Karpas-422 (cell line): ENCODE measurements at regions not wholly inside any gene's neighbourhood (a gene's known extent, or its start where the extent isn't known, plus 50 kb on each side); places are given as distances from the start of the nearest gene placed in this dataset.

ENCODE experiments used
- DNase-seq: peaks from one replicate; pipeline ENCODE4 v3.0.0-alpha.2; 2015
- H2AFZ ChIP-seq: fragments of 200-600 bp; sonication (generic); 2 replicates; pipeline ENCODE4 v1.6.1; 2014; ENCODE audit warnings: antibody characterized with exemption, low read length, mixed read lengths
- H3K27ac ChIP-seq: fragments of 200-600 bp; sonication (generic); 2 replicates; pipeline ENCODE4 v1.5.1; 2014; ENCODE audit warnings: mild to moderate bottlenecking, low read length, moderate library complexity
- H3K27me3 ChIP-seq: fragments of 200-600 bp; sonication (generic); 2 replicates; pipeline ENCODE4 v1.6.1; 2014; ENCODE audit warnings: low read length, mixed read lengths
- H3K36me3 ChIP-seq: fragments of 200-600 bp; sonication (generic); 2 replicates; pipeline ENCODE4 v1.6.1; 2014; ENCODE audit warnings: low read length, mixed read lengths; ENCODE audit not compliant: insufficient read depth
- H3K4me1 ChIP-seq: fragments of 200-600 bp; sonication (generic); 2 replicates; pipeline ENCODE4 v1.6.1; 2014; ENCODE audit warnings: mild to moderate bottlenecking, low read length, mixed read lengths
- H3K4me2 ChIP-seq: fragments of 200-600 bp; sonication (generic); 2 replicates; pipeline ENCODE4 v1.6.1; 2014; ENCODE audit warnings: low read length, low read depth, mild to moderate bottlenecking; ENCODE audit not compliant: poor library complexity, severe bottlenecking
- H3K4me3 ChIP-seq: fragments of 200-600 bp; sonication (generic); 2 replicates; pipeline ENCODE4 v1.5.1; 2014; ENCODE audit warnings: mild to moderate bottlenecking, antibody characterized with exemption, low read length, mixed read lengths
- H3K79me2 ChIP-seq: fragments of 200-600 bp; sonication (generic); 2 replicates; pipeline ENCODE4 v1.6.1; 2014; ENCODE audit warnings: mild to moderate bottlenecking, low read length, mixed read lengths
- H3K9ac ChIP-seq: fragments of 200-600 bp; sonication (generic); 2 replicates; pipeline ENCODE4 v1.6.0; 2014; ENCODE audit warnings: low read length
- H3K9me2 ChIP-seq: fragments of 200-600 bp; sonication (generic), shearing (Covaris generic); replicated peaks from 2 replicates; pipeline ENCODE4 v1.6.0; 2014; ENCODE audit warnings: mild to moderate bottlenecking, low read length, moderate library complexity; ENCODE audit not compliant: insufficient read depth
- H3K9me3 ChIP-seq: fragments of 300-700, 200-600 bp; sonication (generic); 2 replicates; pipeline ENCODE4 v1.6.1; 2014; ENCODE audit warnings: low read length, mixed read lengths
- H4K20me1 ChIP-seq: fragments of 200-600 bp; sonication (generic); 2 replicates; pipeline ENCODE4 v1.6.1; 2014; ENCODE audit warnings: mild to moderate bottlenecking, antibody characterized with exemption, low read length, low read depth; ENCODE audit not compliant: insufficient read depth

GRCh38 chr12:16692099-16692498 is 86.1 kb upstream of the LMO3 start:
- Histone ChIP-seq H4K20me1 (no peaks in the 10 kb centered on the region), H3K9me3 (peaks cover 34% of the 10 kb centered on the region), H3K27me3 (no peaks in the 10 kb centered on the region), H3K4me3 (no peak overlapping the region), H3K79me2 (no peaks in the 10 kb centered on the region), H3K4me1 (no peaks in the 10 kb centered on the region), H3K4me2 (no peak overlapping the region), H3K9me2 (no peaks in the 10 kb centered on the region), H3K9ac (no peak overlapping the region), H3K27ac (no peak overlapping the region), H3K36me3 (no peaks in the 10 kb centered on the region), H2AFZ (no peak overlapping the region)
- DNase-seq, result no peak

- Histone ChIP-seq H3K36me3 (no peaks in the 10 kb centered on the region), H3K9ac (no peak overlapping the region), H3K4me1 (no peaks in the 10 kb centered on the region), H4K20me1 (no peaks in the 10 kb centered on the region), H3K9me3 (peaks cover 31% of the 10 kb centered on the region), H3K9me2 (no peaks in the 10 kb centered on the region), H3K4me3 (no peak overlapping the region), H3K4me2 (no peak overlapping the region), H3K79me2 (no peaks in the 10 kb centered on the region), H3K27me3 (no peaks in the 10 kb centered on the region), H3K27ac (no peak overlapping the region), H2AFZ (no peak overlapping the region)
- DNase-seq, result no peak
Observed at GRCh38 chr12:16691624-16692023, 85.7 kb upstream of the LMO3 start.

- H3K4me1 ChIP-seq, result no peaks in the 10 kb centered on the region
- no peak overlapping the region for H3K4me2 ChIP-seq
- no peak overlapping the region for H2AFZ ChIP-seq
- peaks cover 34% of the 10 kb centered on the region for H3K9me3 ChIP-seq
- H3K9me2 ChIP-seq, result no peaks in the 10 kb centered on the region
- H3K36me3 ChIP-seq, result no peaks in the 10 kb centered on the region
- H3K27ac ChIP-seq, result no peak overlapping the region
- H3K4me3 ChIP-seq, result no peak overlapping the region
- H3K79me2 ChIP-seq, result no peaks in the 10 kb centered on the region
- no peaks in the 10 kb centered on the region for H3K27me3 ChIP-seq
- DNase-seq, result no peak
- H4K20me1 ChIP-seq, result no peaks in the 10 kb centered on the region
- H3K9ac ChIP-seq, result no peak overlapping the region
Observed at GRCh38 chr12:16688200-16688599, 82.2 kb upstream of the LMO3 start.

GRCh38 chr12:16685107-16685506 is 79.1 kb upstream of the LMO3 start:
- no peak for DNase-seq
- H3K4me2 ChIP-seq, result no peak overlapping the region
- H3K27me3 ChIP-seq, result no peaks in the 10 kb centered on the region
- no peaks in the 10 kb centered on the region for H3K4me1 ChIP-seq
- no peaks in the 10 kb centered on the region for H3K9me2 ChIP-seq
- no peaks in the 10 kb centered on the region for H3K79me2 ChIP-seq
- H2AFZ ChIP-seq, result no peak overlapping the region
- H3K36me3 ChIP-seq, result no peaks in the 10 kb centered on the region
- no peak overlapping the region for H3K27ac ChIP-seq
- no peak overlapping the region for H3K4me3 ChIP-seq
- H4K20me1 ChIP-seq, result no peaks in the 10 kb centered on the region
- H3K9me3 ChIP-seq, result peaks cover 21% of the 10 kb centered on the region
- H3K9ac ChIP-seq, result no peak overlapping the region

GRCh38 chr12:16681196-16681595 is 75.2 kb upstream of the LMO3 start:
- H4K20me1 ChIP-seq, result no peaks in the 10 kb centered on the region
- no peak overlapping the region for H3K4me3 ChIP-seq
- H2AFZ ChIP-seq, result no peak overlapping the region
- H3K36me3 ChIP-seq, result no peaks in the 10 kb centered on the region
- H3K4me1 ChIP-seq, result no peaks in the 10 kb centered on the region
- H3K9ac ChIP-seq, result no peak overlapping the region
- peaks cover 20% of the 10 kb centered on the region for H3K9me3 ChIP-seq
- H3K9me2 ChIP-seq, result no peaks in the 10 kb centered on the region
- H3K4me2 ChIP-seq, result no peak overlapping the region
- DNase-seq, result no peak
- no peak overlapping the region for H3K27ac ChIP-seq
- H3K79me2 ChIP-seq, result no peaks in the 10 kb centered on the region
- H3K27me3 ChIP-seq, result no peaks in the 10 kb centered on the region

- Histone ChIP-seq H3K36me3 (no peaks in the 10 kb centered on the region), H2AFZ (no peak overlapping the region), H3K79me2 (no peaks in the 10 kb centered on the region), H3K9me2 (no peaks in the 10 kb centered on the region), H3K27ac (no peak overlapping the region), H3K27me3 (no peaks in the 10 kb centered on the region), H3K4me3 (no peak overlapping the region), H4K20me1 (no peaks in the 10 kb centered on the region), H3K9me3 (peaks cover 21% of the 10 kb centered on the region), H3K9ac (no peak overlapping the region), H3K4me1 (no peaks in the 10 kb centered on the region), H3K4me2 (no peak overlapping the region)
- no peak for DNase-seq
Observed at GRCh38 chr12:16675438-16675837, 69.5 kb upstream of the LMO3 start.

GRCh38 chr12:16674885-16675284 is 68.9 kb upstream of the LMO3 start:
- H3K79me2 ChIP-seq, result no peaks in the 10 kb centered on the region
- H3K9ac ChIP-seq, result no peak overlapping the region
- no peaks in the 10 kb centered on the region for H3K9me2 ChIP-seq
- H3K4me1 ChIP-seq, result no peaks in the 10 kb centered on the region
- no peak overlapping the region for H3K4me2 ChIP-seq
- H3K36me3 ChIP-seq, result no peaks in the 10 kb centered on the region
- no peak overlapping the region for H3K4me3 ChIP-seq
- no peak overlapping the region for H2AFZ ChIP-seq
- no peaks in the 10 kb centered on the region for H4K20me1 ChIP-seq
- no peak for DNase-seq
- no peaks in the 10 kb centered on the region for H3K27me3 ChIP-seq
- H3K27ac ChIP-seq, result no peak overlapping the region
- H3K9me3 ChIP-seq, result peaks cover 22% of the 10 kb centered on the region

GRCh38 chr12:16670456-16671050 is 64.6 kb upstream of the LMO3 start:
- DNase-seq, result no peak

GRCh38 chr12:16669756-16670155 is 63.8 kb upstream of the LMO3 start:
- H3K27ac ChIP-seq, result no peak overlapping the region

More at GRCh38 chr12:16670456-16671050, 64.6 kb upstream of the LMO3 start:
- Histone ChIP-seq H3K4me1 (no peaks in the 10 kb centered on the region), H3K36me3 (no peaks in the 10 kb centered on the region), H3K4me3 (no peak overlapping the region), H3K79me2 (no peaks in the 10 kb centered on the region), H3K9ac (no peak overlapping the region), H3K4me2 (no peak overlapping the region), H3K27ac (no peak overlapping the region), H3K27me3 (no peaks in the 10 kb centered on the region), H4K20me1 (no peaks in the 10 kb centered on the region), H2AFZ (no peak overlapping the region), H3K9me2 (no peaks in the 10 kb centered on the region), H3K9me3 (peaks cover 13% of the 10 kb centered on the region)

More at GRCh38 chr12:16669756-16670155, 63.8 kb upstream of the LMO3 start:
- H4K20me1 ChIP-seq, result no peaks in the 10 kb centered on the region
- no peaks in the 10 kb centered on the region for H3K36me3 ChIP-seq
- peaks cover 13% of the 10 kb centered on the region for H3K9me3 ChIP-seq
- no peaks in the 10 kb centered on the region for H3K27me3 ChIP-seq
- no peak for DNase-seq
- no peak overlapping the region for H3K4me3 ChIP-seq
- H3K9ac ChIP-seq, result no peak overlapping the region
- H3K4me1 ChIP-seq, result no peaks in the 10 kb centered on the region
- no peak overlapping the region for H2AFZ ChIP-seq
- no peaks in the 10 kb centered on the region for H3K79me2 ChIP-seq
- no peak overlapping the region for H3K4me2 ChIP-seq
- H3K9me2 ChIP-seq, result no peaks in the 10 kb centered on the region
